Testis (tissue), 2 donors: ENCODE measurements at regions not wholly inside any gene's neighbourhood (a gene's known extent, or its start where the extent isn't known, plus 50 kb on each side); places are given as distances from the start of the nearest gene placed in this dataset.
"Not testable (repeated sequence)": the region's sequence is repeated elsewhere in the genome, so short reads cannot be mapped to it uniquely, and the experiment has no call there.

Experiments
- DNase-seq: peaks from one replicate; pipeline ENCODE4 v3.0.0-alpha.2; 2019
- H3K27ac ChIP-seq, 2 donors: fragments of 200-600 bp; sonication (generic); one replicate each; pipeline ENCODE4 v1.5.1; 2019
- H3K27me3 ChIP-seq: fragments of 200-600 bp; sonication (generic); one replicate; pipeline ENCODE4 v1.5.1; 2019
- H3K36me3 ChIP-seq: fragments of 200-600 bp; sonication (generic); one replicate; pipeline ENCODE4 v1.5.1; 2017; ENCODE audit warnings: low read depth; ENCODE audit errors: missing control alignments
- H3K4me1 ChIP-seq: fragments of 200-600 bp; sonication (generic); one replicate; pipeline ENCODE4 v1.5.1; 2019
- H3K4me3 ChIP-seq, 2 donors: fragments of 200-600 bp; sonication (generic); one replicate each; pipeline ENCODE4 v1.5.1; 2017 to 2019
- H3K9me3 ChIP-seq: fragments of 200-600 bp; sonication (generic); one replicate; pipeline ENCODE4 v1.5.1; 2017
- CTCF ChIP-seq, 3 experiments: fragments of 450-650 bp in 2 of 3; fragments of 200-600 bp in 1 of 3; sonication (generic) in 1 of 3; IDR thresholded peaks; one replicate each; pipeline ENCODE4 v1.5.1; 2016 to 2019; ENCODE audit warnings: antibody characterized with exemption in 3 of 3, mild to moderate bottlenecking in 2 of 3, moderate library complexity in 1 of 3
- POLR2A ChIP-seq: fragments of 450-650 bp; IDR thresholded peaks from one replicate; pipeline ENCODE4 v1.6.1; 2017; ENCODE audit warnings: antibody characterized with exemption, mild to moderate bottlenecking, moderate library complexity
- WGBS, 2 donors: methylation state at CpG; one replicate each; pipeline ENCODE4 v1.1.5; 2018; 5-methylcytosine and 5-hydroxymethylcytosine counted together
- intact Hi-C: fragments of 100-400 bp; cut with DNase I; formaldehyde crosslinking; loops from one replicate; pipeline ENCODE4 v1.15.1; 2023; ENCODE audit warnings: low total_unique reads

DNA sequence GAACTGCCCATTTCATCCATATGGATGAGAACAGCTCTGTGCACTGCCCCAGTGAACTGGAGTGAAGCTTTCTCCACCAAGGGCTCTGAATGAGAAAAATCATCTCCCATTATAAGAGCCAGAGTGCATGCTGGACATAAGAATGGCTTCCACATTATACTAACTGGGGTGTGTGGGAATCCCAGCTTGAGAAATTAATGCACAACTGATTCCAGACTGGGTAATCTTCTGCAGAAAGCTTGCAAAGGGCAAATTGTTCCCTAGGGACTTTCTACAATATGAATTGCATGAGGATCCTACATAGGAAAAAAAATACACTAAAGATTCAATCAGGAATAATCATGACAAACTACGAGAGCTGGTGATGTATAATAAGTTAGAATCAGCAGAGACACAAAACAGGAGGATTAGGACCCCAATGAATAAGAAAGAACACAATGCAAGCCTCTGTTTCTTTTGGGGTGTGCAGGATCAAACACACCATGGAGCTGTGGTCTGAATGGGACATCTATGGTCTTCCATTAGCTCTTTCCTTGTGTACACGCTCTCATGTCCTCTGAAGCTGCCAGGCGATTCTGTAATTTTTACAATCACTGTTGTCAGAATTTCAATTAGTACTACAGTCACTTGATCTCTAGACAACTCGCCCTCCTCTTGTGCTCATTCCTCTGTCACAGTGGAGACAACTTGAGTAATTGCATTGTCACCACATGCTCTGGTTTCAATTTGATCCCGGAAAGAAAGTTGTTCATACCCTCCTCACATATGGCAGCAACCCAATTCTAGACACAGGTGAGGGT lies 1327.4 kb downstream of the GATA3 start:
- 79 to 93% methylated on average over 5 of the region's 5 CpGs for WGBS, 2 donors
- TF ChIP-seq POLR2A (no peak), CTCF (IDR thresholded peaks at IDR 0.05) (no peak)
- no peaks in the 10 kb centered on the region for H3K27me3 ChIP-seq
- intact Hi-C loops = no loop called here
- no peak overlapping the region for H3K27ac ChIP-seq
- no peak for DNase-seq
- H3K9me3 ChIP-seq = no peaks in the 10 kb centered on the region
- no peak overlapping the region for H3K4me3 ChIP-seq
- no peaks in the 10 kb centered on the region for H3K4me1 ChIP-seq
- no peaks in the 10 kb centered on the region for H3K36me3 ChIP-seq

DNA sequence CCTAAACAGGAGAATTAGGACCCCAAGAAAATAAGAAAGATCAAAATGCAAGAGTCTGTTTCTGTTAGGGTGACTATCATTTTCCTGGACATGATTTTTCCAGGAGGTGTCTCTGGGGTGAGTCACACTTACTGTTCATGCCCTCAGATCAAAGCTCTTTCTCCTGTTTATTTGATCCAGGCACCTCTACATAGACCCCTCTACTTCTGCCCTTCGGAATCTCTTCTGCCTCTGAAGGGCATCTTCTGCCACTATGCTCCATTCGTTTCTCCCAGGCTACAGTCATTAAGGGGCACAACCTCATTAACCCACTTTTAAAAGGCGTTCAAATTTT lies 1328.0 kb downstream of the GATA3 start:
- intact Hi-C loops = no loop called here
- 77 to 83% methylated on average over 3 of the region's 3 CpGs for WGBS, 2 donors

DNA sequence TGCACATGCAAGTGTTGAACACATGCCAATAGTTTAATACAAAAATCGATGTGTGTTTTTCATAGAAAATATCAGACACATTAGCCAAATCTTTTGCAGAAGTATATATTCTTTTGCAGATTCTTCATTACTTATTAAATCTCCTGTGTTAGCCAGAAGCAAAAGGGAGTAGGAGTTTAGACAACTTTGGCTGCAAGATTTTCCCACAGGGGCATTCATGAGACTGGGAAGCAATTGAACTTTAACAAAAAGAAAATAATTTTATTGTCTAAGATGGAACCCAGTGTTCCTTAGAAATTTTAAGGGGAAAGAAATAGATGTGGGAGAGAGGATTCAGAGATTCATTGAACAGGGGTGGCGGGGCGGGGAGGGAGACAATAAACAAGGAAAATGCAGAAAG lies 1336.0 kb downstream of the GATA3 start:
- Histone ChIP-seq H3K9me3 (no peaks in the 10 kb centered on the region), H3K4me3 (no peak overlapping the region), H3K36me3 (no peaks in the 10 kb centered on the region), H3K27ac (no peak overlapping the region), H3K4me1 (no peaks in the 10 kb centered on the region), H3K27me3 (no peaks in the 10 kb centered on the region)
- no peak for DNase-seq
- intact Hi-C loops = no loop called here
- WGBS, 2 donors = 55 to 61% methylated on average over 3 of the region's 3 CpGs
- TF ChIP-seq POLR2A = no peak
- no peak for TF ChIP-seq CTCF (IDR thresholded peaks at IDR 0.05)

More for the DNA sequence above, 1328.0 kb downstream of the GATA3 start:
- Histone ChIP-seq H3K36me3 (no peaks in the 10 kb centered on the region), H3K27ac (no peak overlapping the region), H3K4me3 (no peak overlapping the region), H3K9me3 (no peaks in the 10 kb centered on the region), H3K27me3 (no peaks in the 10 kb centered on the region), H3K4me1 (no peaks in the 10 kb centered on the region)
- TF ChIP-seq POLR2A (no peak), CTCF (IDR thresholded peaks at IDR 0.05) (no peak)
- DNase-seq = no peak

GRCh38 chr10:9399275-9399983 lies 1344.9 kb downstream of the GATA3 start:
- DNase-seq = no peak
- intact Hi-C loops = no loop called here
- no peak for TF ChIP-seq POLR2A
- TF ChIP-seq CTCF (IDR thresholded peaks at IDR 0.05) = no peak
- no peaks in the 10 kb centered on the region for H3K27me3 ChIP-seq
- no peaks in the 10 kb centered on the region for H3K36me3 ChIP-seq
- H3K4me1 ChIP-seq = no peaks in the 10 kb centered on the region
- no peaks in the 10 kb centered on the region for H3K9me3 ChIP-seq
- H3K27ac ChIP-seq = no peak overlapping the region
- 83 to 84% methylated on average over 6 of the region's 6 CpGs for WGBS, 2 donors
- no peak overlapping the region for H3K4me3 ChIP-seq

GRCh38 chr10:9402067-9402466 lies 1347.6 kb downstream of the GATA3 start:
- intact Hi-C loops, H3K4me3 ChIP-seq, H3K4me1 ChIP-seq, H3K27me3 ChIP-seq, H3K9me3 ChIP-seq, H3K36me3 ChIP-seq, H3K27ac ChIP-seq: not testable (repeated sequence)
- peak; percentile 44 for DNase-seq
- WGBS, 2 donors = 75 to 90% methylated on average over 10 to 11 of the region's 11 CpGs
- TF ChIP-seq CTCF (IDR thresholded peaks at IDR 0.05) = peak in 1 of 3 experiments; percentile 11

DNA sequence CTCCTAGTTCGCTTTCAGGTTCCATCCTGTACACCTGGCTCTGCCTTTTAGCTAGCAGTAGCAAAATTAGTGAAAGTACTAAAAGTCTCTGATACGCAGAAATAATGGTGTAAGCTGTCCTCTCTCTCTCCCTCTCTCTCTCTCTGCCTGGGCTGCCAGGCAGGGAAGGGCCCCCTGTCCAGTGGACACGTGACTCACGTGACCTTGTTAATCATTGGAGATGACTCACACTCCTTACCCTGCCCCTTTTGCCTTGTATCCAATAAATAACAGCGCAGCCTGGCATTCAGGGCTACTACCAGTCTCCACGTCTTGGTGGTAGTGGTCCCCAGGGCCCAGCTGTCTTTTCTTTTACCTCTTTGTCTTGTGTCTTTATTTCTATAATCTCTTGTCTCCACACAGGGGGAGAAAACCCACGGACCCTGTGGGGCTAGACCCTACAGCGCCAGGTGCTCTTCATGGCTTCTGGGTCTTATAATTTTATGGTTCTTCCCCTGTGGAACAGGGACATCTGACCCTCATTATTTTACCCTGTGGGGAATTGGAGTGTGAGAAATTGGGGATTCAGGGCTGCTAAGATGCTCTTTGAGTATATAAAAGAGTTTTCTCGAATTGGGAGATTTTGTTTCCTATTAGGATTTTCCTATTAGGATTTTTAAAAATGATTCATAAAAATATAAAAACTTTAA lies 1348.2 kb downstream of the GATA3 start:
- H3K36me3 ChIP-seq, H3K4me3 ChIP-seq, H3K27me3 ChIP-seq, H3K27ac ChIP-seq, intact Hi-C loops, H3K4me1 ChIP-seq, DNase-seq, H3K9me3 ChIP-seq: not testable (repeated sequence)
- WGBS, 2 donors = 74% methylated on average over 8 to 9 of the region's 9 CpGs

GRCh38 chr10:9407201-9407600 lies 1352.7 kb downstream of the GATA3 start:
- H3K9me3 ChIP-seq, H3K36me3 ChIP-seq, H3K27me3 ChIP-seq, H3K4me1 ChIP-seq, H3K27ac ChIP-seq, intact Hi-C loops, DNase-seq: not testable (repeated sequence)
- H3K4me3 ChIP-seq = peak overlapping the region in 1 of 2 donors; percentile 23
- 41 to 87% methylated on average over 10 to 29 of the region's 29 CpGs for WGBS, 2 donors
